ENCODE measurements at regions not wholly inside any gene's neighbourhood (a gene's known extent, or its start where the extent isn't known, plus 50 kb on each side); places are given as distances from the start of the nearest gene placed in this dataset.

GRCh38 chr9:86997156-86997555 is 49.9 kb upstream of the GAS1 start:
- TF ChIP-seq, protein P1, sequence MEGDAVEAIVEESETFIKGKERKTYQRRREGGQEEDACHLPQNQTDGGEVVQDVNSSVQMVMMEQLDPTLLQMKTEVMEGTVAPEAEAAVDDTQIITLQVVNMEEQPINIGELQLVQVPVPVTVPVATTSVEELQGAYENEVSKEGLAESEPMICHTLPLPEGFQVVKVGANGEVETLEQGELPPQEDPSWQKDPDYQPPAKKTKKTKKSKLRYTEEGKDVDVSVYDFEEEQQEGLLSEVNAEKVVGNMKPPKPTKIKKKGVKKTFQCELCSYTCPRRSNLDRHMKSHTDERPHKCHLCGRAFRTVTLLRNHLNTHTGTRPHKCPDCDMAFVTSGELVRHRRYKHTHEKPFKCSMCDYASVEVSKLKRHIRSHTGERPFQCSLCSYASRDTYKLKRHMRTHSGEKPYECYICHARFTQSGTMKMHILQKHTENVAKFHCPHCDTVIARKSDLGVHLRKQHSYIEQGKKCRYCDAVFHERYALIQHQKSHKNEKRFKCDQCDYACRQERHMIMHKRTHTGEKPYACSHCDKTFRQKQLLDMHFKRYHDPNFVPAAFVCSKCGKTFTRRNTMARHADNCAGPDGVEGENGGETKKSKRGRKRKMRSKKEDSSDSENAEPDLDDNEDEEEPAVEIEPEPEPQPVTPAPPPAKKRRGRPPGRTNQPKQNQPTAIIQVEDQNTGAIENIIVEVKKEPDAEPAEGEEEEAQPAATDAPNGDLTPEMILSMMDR (IDR thresholded peaks at IDR 0.05) = no peak
- DNase-seq = no peak
- Histone ChIP-seq H3K27ac (no peak overlapping the region), H3K9me3 (peaks cover 0 to 14% (median 0%) of the 10 kb centered on the region in 11 donors), H3K36me3 (no peaks in the 10 kb centered on the region), H3K4me1 (no peaks in the 10 kb centered on the region), H3K27me3 (peaks cover 0 to 6% (median 0%) of the 10 kb centered on the region in 7 donors), H3K4me3 (no peak overlapping the region)
- 46 to 64% methylated on average over 2 of the region's 2 CpGs for WGBS, 2 donors
- intact Hi-C loops (cut with DNase I) = no loop called here
- no peak for ATAC-seq

GRCh38 chr9:86997951-86998350 is 50.6 kb upstream of the GAS1 start:
- H3K27me3 ChIP-seq = peaks cover 0 to 6% (median 0%) of the 10 kb centered on the region in 7 donors
- no peaks in the 10 kb centered on the region for H3K36me3 ChIP-seq
- H3K27ac ChIP-seq = no peak overlapping the region
- H3K4me1 ChIP-seq = no peaks in the 10 kb centered on the region
- peaks cover 0 to 22% (median under 1%) of the 10 kb centered on the region in 11 donors for H3K9me3 ChIP-seq
- ATAC-seq (no peak), DNase-seq (no peak)
- no peak overlapping the region for H3K4me3 ChIP-seq
- intact Hi-C loops (cut with DNase I) = no loop called here
- 82 to 86% methylated on average over 2 of the region's 2 CpGs for WGBS, 2 donors
- TF ChIP-seq, protein P1 (IDR thresholded peaks at IDR 0.05) = no peak

GRCh38 chr9:87002517-87002916 is 55.2 kb upstream of the GAS1 start:
- no peak for DNase-seq
- no peaks in the 10 kb centered on the region for H3K36me3 ChIP-seq
- no peak overlapping the region for H3K27ac ChIP-seq
- H3K27me3 ChIP-seq = no peaks in the 10 kb centered on the region
- WGBS, 2 donors = 88 to 92% methylated on average over 2 of the region's 2 CpGs
- intact Hi-C loops (cut with DNase I) = no loop called here
- ATAC-seq = no peak
- TF ChIP-seq, protein P1 (IDR thresholded peaks at IDR 0.05) = no peak
- no peak overlapping the region for H3K4me3 ChIP-seq
- peaks cover 0 to 23% (median 4%) of the 10 kb centered on the region in 11 donors for H3K9me3 ChIP-seq
- peaks cover 0 to 4% (median 0%) of the 10 kb centered on the region in 9 donors for H3K4me1 ChIP-seq

GRCh38 chr9:87004016-87004415 is 56.7 kb upstream of the GAS1 start:
- peaks cover 0 to 23% (median 4%) of the 10 kb centered on the region in 11 donors for H3K9me3 ChIP-seq
- TF ChIP-seq, protein P1 (IDR thresholded peaks at IDR 0.05) = no peak
- no peak for DNase-seq
- H3K27ac ChIP-seq = no peak overlapping the region
- H3K4me1 ChIP-seq = peaks cover 0 to 14% (median 0%) of the 10 kb centered on the region in 9 donors
- ATAC-seq = no peak
- H3K36me3 ChIP-seq = no peaks in the 10 kb centered on the region
- intact Hi-C loops (cut with DNase I) = no loop called here
- H3K4me3 ChIP-seq = no peak overlapping the region
- H3K27me3 ChIP-seq = no peaks in the 10 kb centered on the region
